Activated CD8-positive, alpha-beta memory T cell treated with anti-CD3 and anti-CD28 coated beads, Interleukin-2, amount 10 ng/mL, durations not matched to agents 7 days and 5 days (primary cell): ENCODE measurements at regions not wholly inside any gene's neighbourhood (a gene's known extent, or its start where the extent isn't known, plus 50 kb on each side); places are given as distances from the start of the nearest gene placed in this dataset.

Source experiments
- ATAC-seq: fragments of 150-1000 bp; cut with Tn5 transposase; one replicate; pipeline ENCODE4 v1.10.0; 2021; ENCODE audit warnings: moderate library complexity
- CTCF ChIA-PET: fragments of 350-600 bp; sonication (Branson Sonifier 250); formaldehyde crosslinking; loops from one replicate; lab custom pipeline; 2021; ENCODE audit warnings: antibody characterized with exemption; lab: Charles Lee
- DNase-seq: peaks from one replicate; pipeline ENCODE4 v3.0.0-alpha.2; 2020
- H3K27ac Mint-ChIP-seq: one replicate; pipeline ENCODE4 v1.8.0; 2021; ENCODE audit warnings: mild to moderate bottlenecking, mixed read lengths
- H3K27me3 Mint-ChIP-seq: one replicate; pipeline ENCODE4 v1.8.0; 2021; ENCODE audit warnings: mixed read lengths
- H3K36me3 Mint-ChIP-seq: one replicate; pipeline ENCODE4 v1.8.0; 2021; ENCODE audit warnings: mild to moderate bottlenecking, mixed read lengths
- H3K4me1 Mint-ChIP-seq: one replicate; pipeline ENCODE4 v1.8.0; 2021; ENCODE audit warnings: mixed read lengths
- H3K4me3 Mint-ChIP-seq: one replicate; pipeline ENCODE4 v1.8.0; 2021; ENCODE audit warnings: mild to moderate bottlenecking, moderate library complexity, mixed read lengths
- H3K9me3 Mint-ChIP-seq: one replicate; pipeline ENCODE4 v1.8.0; 2022; ENCODE audit warnings: low read depth, mixed read lengths

DNA sequence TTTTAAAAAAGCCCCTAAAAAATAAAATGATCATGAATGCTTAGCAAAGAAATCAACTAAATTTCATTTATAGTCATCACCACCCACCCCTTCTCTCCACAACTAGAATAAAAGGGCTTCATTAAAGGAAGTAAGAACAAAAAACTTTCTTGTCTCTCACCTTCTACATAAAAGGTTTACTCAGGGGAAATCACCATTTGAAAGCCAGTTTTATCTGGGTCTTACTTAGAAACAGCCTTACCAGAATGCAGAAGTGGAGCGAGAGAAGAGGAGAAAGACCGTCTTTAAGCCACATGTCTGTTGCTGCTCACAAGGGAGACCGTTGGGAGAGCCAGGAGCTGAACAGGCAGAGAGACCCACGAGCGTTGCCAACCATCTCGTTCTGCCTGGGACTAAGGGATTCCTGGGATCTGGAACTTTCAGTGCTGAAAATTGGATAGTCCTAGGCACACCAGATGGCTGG, 350.1 kb upstream of the PROK2 start:
- DNase-seq (no peak), ATAC-seq (no peak)
- peaks cover 17% of the 10 kb centered on the region for H3K4me1 Mint-ChIP-seq
- H3K36me3 Mint-ChIP-seq = no peaks in the 10 kb centered on the region
- H3K27me3 Mint-ChIP-seq = no peaks in the 10 kb centered on the region
- CTCF ChIA-PET = no interaction called here
- no peak overlapping the region for H3K4me3 Mint-ChIP-seq
- peak overlapping the region; percentile 13 for H3K27ac Mint-ChIP-seq
- H3K9me3 Mint-ChIP-seq = no peaks in the 10 kb centered on the region

DNA sequence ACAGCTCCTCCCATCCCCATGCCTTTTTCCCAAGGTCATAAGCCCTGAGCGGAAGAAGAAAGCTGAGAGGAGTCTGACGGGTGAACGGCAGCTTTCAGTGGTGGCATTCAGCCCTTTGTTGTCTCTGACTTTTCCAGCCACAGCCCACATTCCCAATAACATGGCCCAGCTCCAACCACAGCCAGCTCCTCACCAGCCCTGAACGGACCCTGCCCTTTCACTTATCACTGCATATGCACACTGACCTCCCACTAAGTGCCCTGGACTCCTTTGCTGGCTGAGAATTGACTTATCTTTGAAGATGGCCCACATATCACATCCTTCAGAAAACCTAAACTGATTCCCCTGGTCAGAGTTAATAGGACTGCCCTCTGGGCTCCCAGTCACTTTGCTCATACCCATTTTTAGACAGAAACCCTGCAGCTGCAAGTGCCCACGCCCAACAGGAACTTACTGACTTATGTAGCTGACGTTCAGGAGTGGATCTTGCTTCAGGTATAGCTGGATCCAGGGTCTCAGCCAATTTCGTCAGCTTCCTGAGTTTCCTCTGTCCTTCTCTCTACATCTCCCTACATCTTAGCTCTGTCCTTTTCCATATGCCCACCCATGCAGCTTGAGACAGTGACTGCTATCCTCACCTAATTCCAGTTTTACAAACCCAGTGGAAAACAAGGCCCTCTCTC, 348.5 kb upstream of the PROK2 start:
- Mint-ChIP-seq H3K4me3 (no peak overlapping the region), H3K9me3 (no peaks in the 10 kb centered on the region), H3K27ac (no peak overlapping the region), H3K36me3 (no peaks in the 10 kb centered on the region), H3K27me3 (no peaks in the 10 kb centered on the region), H3K4me1 (peaks cover 13% of the 10 kb centered on the region)
- no peak for ATAC-seq
- CTCF ChIA-PET = interaction anchor here (1.1 kb wide), 1 partner anchor 148 kb away, joined by 3 read pairs; no protein-coding TSS in a partner anchor
- no peak for DNase-seq

DNA sequence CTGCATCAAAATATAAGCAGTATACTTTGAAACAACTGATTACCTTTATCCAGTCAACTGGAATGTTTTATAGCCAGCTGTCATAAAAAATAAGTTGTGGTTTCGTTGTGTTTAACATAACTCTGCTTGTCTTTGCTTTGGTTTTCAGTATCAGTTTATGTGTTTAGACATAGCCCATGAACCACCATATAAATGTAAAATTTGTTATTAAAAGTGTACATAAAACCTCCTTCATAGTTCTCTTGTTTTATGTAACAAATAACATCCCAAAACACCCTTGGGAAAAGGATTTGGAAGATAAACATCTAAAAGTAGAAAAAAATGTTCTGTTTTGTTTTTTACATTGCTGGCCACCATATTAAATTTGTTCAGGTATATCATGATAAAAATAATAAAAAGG, 347.0 kb upstream of the PROK2 start:
- CTCF ChIA-PET = no interaction called here

DNA sequence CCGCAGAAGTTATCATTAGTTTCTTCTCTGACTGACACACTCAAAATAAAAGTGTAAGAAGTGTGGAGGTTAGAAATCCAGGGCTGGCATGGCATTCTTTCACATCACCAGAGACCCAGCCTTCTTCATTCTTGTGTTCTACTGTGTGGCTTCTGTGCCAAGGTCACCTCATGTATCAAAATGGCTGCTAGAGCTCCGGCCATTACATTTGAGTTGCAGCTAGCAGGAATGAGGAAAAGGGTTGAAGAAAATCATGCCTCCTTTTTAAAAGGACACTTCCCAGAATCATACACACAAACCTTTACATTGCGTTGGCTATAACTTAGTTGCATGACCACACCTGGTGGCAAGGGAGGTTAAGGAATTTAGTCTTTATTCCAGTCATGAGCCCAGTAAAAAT, 345.6 kb upstream of the PROK2 start:
- peaks cover 6% of the 10 kb centered on the region for H3K4me1 Mint-ChIP-seq
- no peak for ATAC-seq

More for the DNA sequence above, 347.0 kb upstream of the PROK2 start:
- Mint-ChIP-seq H3K36me3 (no peaks in the 10 kb centered on the region), H3K4me3 (no peak overlapping the region), H3K4me1 (peaks cover 6% of the 10 kb centered on the region), H3K9me3 (no peaks in the 10 kb centered on the region), H3K27me3 (no peaks in the 10 kb centered on the region), H3K27ac (no peak overlapping the region)
- DNase-seq (no peak), ATAC-seq (no peak)

DNA sequence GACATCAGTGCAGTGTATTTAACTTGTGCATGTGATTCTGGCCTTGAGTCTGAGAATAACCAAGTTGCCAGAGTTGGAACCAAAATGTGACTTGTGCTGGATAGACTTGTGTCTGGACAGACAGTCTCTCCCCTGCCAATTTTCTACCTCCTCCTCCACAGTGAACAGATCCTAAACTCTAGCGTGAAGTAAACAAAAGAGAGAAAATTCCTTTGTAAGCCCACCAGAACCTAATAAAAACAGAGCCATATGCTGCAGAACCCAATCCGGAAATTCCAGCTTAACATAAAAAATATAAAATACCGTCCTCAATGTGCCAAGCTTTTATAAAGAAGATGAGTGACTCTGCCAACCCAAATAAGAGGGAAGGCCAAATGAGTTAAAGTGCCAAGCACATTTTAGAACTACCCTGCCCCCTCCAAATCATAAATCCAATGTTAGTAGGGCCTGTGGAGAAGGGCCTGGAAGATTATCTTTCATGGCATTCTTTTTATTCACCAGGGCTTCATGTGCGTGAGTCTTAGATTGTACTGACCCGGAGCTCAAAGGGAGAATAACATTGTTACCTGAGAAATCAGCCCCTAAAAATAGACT, 344.6 kb upstream of the PROK2 start:
- DNase-seq (no peak), ATAC-seq (no peak)
- Mint-ChIP-seq H3K4me3 (no peak overlapping the region), H3K4me1 (no peaks in the 10 kb centered on the region), H3K36me3 (no peaks in the 10 kb centered on the region), H3K27ac (no peak overlapping the region), H3K27me3 (peaks cover 5% of the 10 kb centered on the region), H3K9me3 (no peaks in the 10 kb centered on the region)
- CTCF ChIA-PET = no interaction called here

More for the DNA sequence above, 345.6 kb upstream of the PROK2 start:
- Mint-ChIP-seq H3K4me3 (no peak overlapping the region), H3K36me3 (no peaks in the 10 kb centered on the region), H3K9me3 (no peaks in the 10 kb centered on the region), H3K27me3 (peaks cover 4% of the 10 kb centered on the region), H3K27ac (no peak overlapping the region)
- DNase-seq = no peak
- CTCF ChIA-PET = no interaction called here

DNA sequence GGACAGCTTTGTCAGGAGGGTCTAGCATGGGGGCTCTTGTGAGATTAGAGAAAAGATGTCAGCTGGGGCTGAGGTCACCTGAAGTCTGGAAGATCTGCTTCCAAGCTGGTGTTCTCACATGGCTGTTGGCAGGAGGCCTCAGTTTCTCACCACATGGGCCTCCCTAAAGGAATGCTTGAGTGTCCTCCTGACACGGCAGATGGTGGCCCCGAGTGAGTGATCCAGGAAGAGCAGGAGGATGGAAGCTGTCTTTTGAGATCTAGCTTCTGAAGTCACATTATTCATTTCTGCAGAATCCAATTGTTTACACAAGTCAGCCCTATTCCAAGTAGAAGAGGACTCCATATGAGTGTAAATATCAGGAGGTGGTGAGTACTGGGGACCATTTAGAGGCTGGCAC, 344.0 kb upstream of the PROK2 start:
- CTCF ChIA-PET = no interaction called here
- no peak overlapping the region for H3K27ac Mint-ChIP-seq
- DNase-seq (no peak), ATAC-seq (no peak)
- H3K4me1 Mint-ChIP-seq = peaks cover 4% of the 10 kb centered on the region
- H3K9me3 Mint-ChIP-seq = no peaks in the 10 kb centered on the region
- H3K36me3 Mint-ChIP-seq = no peaks in the 10 kb centered on the region
- H3K27me3 Mint-ChIP-seq = peaks cover 8% of the 10 kb centered on the region
- H3K4me3 Mint-ChIP-seq = no peak overlapping the region

DNA sequence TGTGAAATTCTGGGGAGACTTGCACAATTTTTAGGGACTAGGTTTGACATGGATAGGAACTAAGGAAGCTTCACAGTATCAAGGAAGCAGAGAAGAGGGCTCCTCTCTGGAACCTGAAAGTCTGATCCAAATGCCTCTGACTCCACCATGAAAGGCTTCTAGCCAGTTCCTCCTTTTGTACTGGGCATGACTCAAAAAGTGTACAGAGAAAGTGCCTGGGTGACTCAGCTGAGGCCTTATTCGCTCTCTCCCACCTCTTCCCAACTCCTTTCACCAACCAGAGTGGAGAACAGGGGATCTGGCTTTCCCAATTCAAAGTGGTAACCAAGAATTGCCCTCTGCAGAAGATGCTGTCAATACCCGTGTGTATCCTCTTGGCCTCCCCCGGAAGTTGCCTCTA, 342.9 kb upstream of the PROK2 start:
- Mint-ChIP-seq H3K27me3 (peaks cover 10% of the 10 kb centered on the region), H3K27ac (no peak overlapping the region), H3K4me1 (peaks cover 8% of the 10 kb centered on the region), H3K4me3 (no peak overlapping the region), H3K9me3 (no peaks in the 10 kb centered on the region), H3K36me3 (no peaks in the 10 kb centered on the region)
- no peak for DNase-seq
- CTCF ChIA-PET = no interaction called here
- no peak for ATAC-seq

DNA sequence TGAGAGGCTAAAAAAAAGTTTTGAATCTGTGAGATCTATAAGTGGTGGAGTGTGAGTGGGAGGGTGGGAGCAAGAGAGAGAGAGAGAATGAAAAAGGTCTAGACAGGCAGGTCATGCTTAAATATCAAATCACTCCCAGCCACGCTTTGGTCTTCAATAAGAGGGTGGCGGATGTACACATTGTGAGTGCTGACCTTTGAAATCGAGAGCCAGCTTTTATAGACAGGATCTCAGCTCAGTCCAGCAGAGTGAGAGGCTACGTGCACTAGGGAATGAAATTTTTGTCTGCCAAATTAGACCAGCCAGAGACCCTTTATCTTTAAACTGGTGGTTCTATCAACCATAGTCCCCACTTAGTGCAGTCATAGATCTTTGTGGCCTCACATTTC, 342.3 kb upstream of the PROK2 start:
- no peaks in the 10 kb centered on the region for H3K9me3 Mint-ChIP-seq
- CTCF ChIA-PET = no interaction called here
- DNase-seq = no peak
- peaks cover 8% of the 10 kb centered on the region for H3K4me1 Mint-ChIP-seq
- ATAC-seq = no peak
- no peak overlapping the region for H3K27ac Mint-ChIP-seq
- peaks cover 11% of the 10 kb centered on the region for H3K27me3 Mint-ChIP-seq
- H3K36me3 Mint-ChIP-seq = no peaks in the 10 kb centered on the region
- no peak overlapping the region for H3K4me3 Mint-ChIP-seq

DNA sequence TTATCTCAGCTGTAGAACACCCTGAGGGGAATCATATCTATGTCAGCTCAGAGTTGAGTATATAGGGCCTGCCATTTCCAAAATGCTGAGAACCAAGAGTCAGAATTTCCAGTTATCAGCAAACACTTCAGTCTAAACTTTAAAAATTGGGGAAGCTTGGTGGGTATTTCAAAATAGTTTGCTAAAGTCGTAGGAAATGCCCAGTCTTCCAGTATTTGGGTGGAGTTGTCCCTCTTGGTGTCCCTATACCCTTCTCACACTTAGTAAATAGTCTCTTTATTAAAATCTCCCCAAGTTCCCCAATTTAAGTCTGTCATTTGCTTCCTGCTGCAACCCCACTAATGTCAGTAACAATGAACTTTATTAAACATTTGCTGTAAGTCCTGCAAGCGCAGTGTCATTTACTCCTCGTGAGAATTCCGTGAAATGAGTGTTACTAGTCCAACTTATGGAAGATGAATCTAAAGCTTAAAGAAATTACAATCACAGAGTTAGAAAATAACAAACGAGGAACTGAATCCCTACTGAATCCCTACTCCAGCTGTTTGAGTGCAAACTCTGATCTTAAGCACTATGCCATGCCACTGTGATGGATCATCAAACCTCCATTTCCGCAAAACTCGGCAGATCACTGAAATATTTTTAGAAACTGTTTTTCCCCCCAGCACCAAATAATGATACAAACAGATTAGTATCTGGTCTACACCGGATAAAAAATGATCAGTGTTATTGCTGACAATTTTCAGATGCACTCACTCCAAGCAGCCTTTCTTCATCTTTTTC, 341.7 kb upstream of the PROK2 start:
- no peak for ATAC-seq
- CTCF ChIA-PET = no interaction called here
- Mint-ChIP-seq H3K4me3 (no peak overlapping the region), H3K4me1 (peaks cover 8% of the 10 kb centered on the region), H3K27ac (no peak overlapping the region), H3K9me3 (no peaks in the 10 kb centered on the region), H3K36me3 (no peaks in the 10 kb centered on the region), H3K27me3 (peaks cover 13% of the 10 kb centered on the region)
- DNase-seq = no peak

DNA sequence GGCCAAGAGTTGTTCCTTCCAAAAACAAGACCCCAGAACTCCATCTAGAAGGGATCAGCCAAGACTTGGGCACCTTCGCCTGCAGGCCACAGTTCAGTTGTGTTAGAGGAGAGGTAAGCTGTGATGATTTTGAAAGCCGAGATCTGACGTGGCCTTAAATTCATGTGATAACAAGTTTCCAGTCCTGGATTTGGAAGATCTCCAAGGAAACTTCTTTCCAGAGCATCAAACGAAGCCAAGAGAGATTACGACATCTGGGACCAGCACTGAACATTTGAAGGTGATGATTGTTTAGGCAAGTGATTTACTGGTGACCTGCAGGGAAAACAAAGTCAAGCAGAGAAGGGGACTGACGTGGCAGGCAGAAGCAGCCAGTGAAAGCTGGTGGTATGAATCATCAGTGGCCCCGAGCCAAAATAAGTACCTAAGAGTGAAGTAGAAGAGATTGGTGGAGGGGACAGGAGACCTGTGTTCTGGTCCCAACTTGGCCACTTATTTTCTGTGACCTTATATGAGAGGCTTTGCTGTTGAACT, 339.0 kb upstream of the PROK2 start:
- Mint-ChIP-seq H3K27ac (no peak overlapping the region), H3K9me3 (no peaks in the 10 kb centered on the region), H3K4me1 (peaks cover 8% of the 10 kb centered on the region), H3K27me3 (peaks cover 13% of the 10 kb centered on the region), H3K4me3 (no peak overlapping the region), H3K36me3 (no peaks in the 10 kb centered on the region)
- no peak for ATAC-seq
- CTCF ChIA-PET = no interaction called here
- peak; percentile 45 for DNase-seq

DNA sequence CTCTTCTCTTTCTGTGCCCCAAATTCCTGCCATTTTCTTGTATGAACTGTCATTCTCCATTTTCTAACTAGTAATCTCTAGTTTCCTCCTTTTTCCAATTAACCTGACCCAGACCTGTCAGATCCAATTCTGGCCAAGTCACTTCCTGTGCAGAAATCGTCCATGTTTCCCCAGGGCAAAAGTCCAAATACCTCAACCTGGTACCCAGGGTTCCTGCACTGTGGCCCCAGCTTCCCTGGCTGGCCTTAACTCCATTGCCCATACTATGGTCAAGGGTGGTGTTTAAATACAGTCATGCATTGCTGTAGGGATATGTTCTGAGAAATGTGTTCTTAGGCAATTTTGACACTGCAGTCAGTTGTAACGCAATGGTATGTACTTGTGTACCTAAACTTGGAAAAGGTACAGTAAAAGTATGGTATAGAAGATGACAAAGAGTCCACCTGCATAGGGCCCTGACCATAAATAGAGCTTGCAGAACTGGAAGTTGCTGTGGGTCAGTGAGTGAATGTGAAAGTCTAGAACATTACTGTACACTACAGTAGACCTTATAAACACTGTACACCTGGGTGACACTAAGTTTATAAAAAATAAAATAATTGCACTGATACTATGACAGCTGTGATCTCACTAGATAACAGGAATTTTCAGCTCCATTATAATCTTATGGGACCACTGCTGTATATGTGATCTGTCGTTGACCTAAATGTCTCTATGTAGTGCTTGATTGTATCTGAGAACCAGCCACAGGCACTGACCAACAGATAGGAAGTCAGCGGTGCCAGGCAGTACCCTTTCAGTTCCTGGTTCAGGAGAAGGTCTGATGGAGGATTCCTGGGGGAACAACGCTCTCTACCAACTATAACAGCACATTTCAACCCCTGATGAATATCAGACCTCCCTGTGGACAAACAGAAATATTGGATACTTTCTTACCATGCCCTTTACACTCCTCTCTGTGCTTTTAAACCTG, 336.1 kb upstream of the PROK2 start:
- Mint-ChIP-seq H3K27ac (no peak overlapping the region), H3K36me3 (no peaks in the 10 kb centered on the region), H3K4me1 (peaks cover 8% of the 10 kb centered on the region), H3K4me3 (no peak overlapping the region), H3K9me3 (no peaks in the 10 kb centered on the region), H3K27me3 (peaks cover 11% of the 10 kb centered on the region)
- DNase-seq (no peak), ATAC-seq (no peak)
- CTCF ChIA-PET = no interaction called here

DNA sequence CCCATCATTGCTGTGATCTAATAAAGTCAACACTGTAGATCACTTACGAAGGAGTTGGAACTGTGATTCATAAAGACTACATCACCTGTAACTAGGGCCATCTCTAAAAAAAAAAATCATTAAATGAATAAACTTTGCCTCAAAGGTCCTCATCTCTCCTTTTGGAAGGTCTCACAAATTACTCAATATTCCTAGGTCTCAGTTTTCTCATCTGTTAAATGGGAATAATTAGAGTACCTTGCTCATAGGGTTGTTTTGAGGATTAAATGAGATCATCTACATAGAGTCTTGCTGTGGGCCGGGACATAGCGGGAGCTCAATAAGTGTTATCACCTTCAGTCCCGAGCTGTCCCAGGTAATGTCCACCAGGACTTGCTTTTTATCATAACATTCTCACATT, 335.1 kb upstream of the PROK2 start:
- Mint-ChIP-seq H3K36me3 (no peaks in the 10 kb centered on the region), H3K27ac (no peak overlapping the region), H3K9me3 (no peaks in the 10 kb centered on the region), H3K27me3 (peaks cover 7% of the 10 kb centered on the region), H3K4me1 (peaks cover 8% of the 10 kb centered on the region), H3K4me3 (no peak overlapping the region)
- DNase-seq (no peak), ATAC-seq (no peak)
- CTCF ChIA-PET = no interaction called here

DNA sequence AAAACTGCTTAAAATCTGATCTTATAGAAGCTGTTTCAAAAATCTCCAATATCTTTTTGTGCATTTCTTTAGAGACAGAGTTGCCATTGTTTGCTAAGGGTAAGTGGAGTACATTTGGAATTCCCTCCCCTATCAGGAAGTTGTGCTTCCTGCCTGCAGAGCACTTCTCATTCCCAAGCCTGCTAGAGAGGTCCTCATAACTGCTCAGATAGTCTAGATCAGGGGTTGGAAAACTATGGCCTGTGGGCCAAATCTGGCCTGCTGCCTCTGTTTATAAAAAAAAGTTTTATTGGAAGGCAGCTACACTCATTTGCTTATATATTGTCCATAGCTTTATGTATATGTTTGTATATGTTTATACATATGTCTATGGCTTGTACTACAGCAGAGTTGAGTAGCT, 333.7 kb upstream of the PROK2 start:
- ATAC-seq (no peak), DNase-seq (no peak)
- Mint-ChIP-seq H3K36me3 (no peaks in the 10 kb centered on the region), H3K4me1 (peaks cover 1% of the 10 kb centered on the region), H3K27me3 (peaks cover 3% of the 10 kb centered on the region), H3K9me3 (no peaks in the 10 kb centered on the region), H3K4me3 (no peak overlapping the region), H3K27ac (no peak overlapping the region)
- CTCF ChIA-PET = interaction anchor here (0.9 kb wide), 1 partner anchor 17 kb away, joined by 3 read pairs; no protein-coding TSS in a partner anchor
